ENCODE measurements at regions not wholly inside any gene's neighbourhood (a gene's known extent, or its start where the extent isn't known, plus 50 kb on each side); places are given as distances from the start of the nearest gene placed in this dataset.
"Not testable (repeated sequence)": the region's sequence is repeated elsewhere in the genome, so short reads cannot be mapped to it uniquely, and the experiment has no call there.

DNA sequence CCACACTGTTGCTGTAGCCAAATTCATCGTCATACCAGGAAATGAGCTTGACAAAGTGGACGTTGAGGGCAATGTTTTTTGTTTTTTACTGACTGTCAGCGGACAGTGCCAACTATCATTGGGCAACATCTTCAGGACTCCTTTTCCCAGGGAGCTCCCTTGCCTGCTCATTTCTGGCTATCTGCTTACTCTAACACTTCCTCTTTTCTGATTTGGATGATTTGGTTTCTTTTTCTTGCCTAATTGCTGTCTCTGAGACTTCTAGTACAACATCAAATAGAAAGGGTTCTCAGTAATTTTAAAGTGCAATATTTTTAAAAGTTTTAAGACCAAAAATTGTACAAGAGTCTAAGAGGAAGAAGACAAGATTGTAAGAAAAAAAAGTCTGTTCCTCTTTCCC, 92.0 kb upstream of the KLHL4 start:
- TF ChIP-seq EZH2phosphoT487 (IDR thresholded peaks at IDR 0.05; ENCODE audit: borderline replicate concordance, low read length) (no peak), EZH2 (IDR thresholded peaks at IDR 0.05; ENCODE audit: low read length, unreplicated experiment) (no peak)
- TF ChIP-seq, protein P1, sequence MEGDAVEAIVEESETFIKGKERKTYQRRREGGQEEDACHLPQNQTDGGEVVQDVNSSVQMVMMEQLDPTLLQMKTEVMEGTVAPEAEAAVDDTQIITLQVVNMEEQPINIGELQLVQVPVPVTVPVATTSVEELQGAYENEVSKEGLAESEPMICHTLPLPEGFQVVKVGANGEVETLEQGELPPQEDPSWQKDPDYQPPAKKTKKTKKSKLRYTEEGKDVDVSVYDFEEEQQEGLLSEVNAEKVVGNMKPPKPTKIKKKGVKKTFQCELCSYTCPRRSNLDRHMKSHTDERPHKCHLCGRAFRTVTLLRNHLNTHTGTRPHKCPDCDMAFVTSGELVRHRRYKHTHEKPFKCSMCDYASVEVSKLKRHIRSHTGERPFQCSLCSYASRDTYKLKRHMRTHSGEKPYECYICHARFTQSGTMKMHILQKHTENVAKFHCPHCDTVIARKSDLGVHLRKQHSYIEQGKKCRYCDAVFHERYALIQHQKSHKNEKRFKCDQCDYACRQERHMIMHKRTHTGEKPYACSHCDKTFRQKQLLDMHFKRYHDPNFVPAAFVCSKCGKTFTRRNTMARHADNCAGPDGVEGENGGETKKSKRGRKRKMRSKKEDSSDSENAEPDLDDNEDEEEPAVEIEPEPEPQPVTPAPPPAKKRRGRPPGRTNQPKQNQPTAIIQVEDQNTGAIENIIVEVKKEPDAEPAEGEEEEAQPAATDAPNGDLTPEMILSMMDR (conservative IDR thresholded peaks at IDR 0.05; ENCODE audit: low read depth, low read length) = no peak
- Histone ChIP-seq H3K4me3 (ENCODE audit: low read length) (no peak overlapping the region), H3K27me3 (ENCODE audit: low read length) (no peaks in the 10 kb centered on the region), H3K9me2 (replicated peaks; ENCODE audit: low read length) (no peaks in the 10 kb centered on the region), H3K27ac (ENCODE audit: low read length) (no peak overlapping the region), H3K9ac (ENCODE audit: low read length) (no peak overlapping the region), H4K20me1 (ENCODE audit: low read length) (no peaks in the 10 kb centered on the region), H2AFZ (ENCODE audit: low read length) (no peak overlapping the region), H3K36me3 (ENCODE audit: low read depth, low read length) (no peaks in the 10 kb centered on the region), H3K4me2 (ENCODE audit: low read length) (no peak overlapping the region), H3K9me3 (ENCODE audit: low read length) (no peaks in the 10 kb centered on the region), H3F3A (ENCODE audit: low read length, unreplicated experiment) (no peaks in the 10 kb centered on the region), H3K4me1 (ENCODE audit: insufficient read depth, low read length) (no peaks in the 10 kb centered on the region), H3K79me2 (ENCODE audit: low read length) (no peaks in the 10 kb centered on the region)
- DNase-seq (no peak), ATAC-seq (no peak)
- CTCF ChIA-PET = no interaction called here
- POLR2A ChIA-PET (ENCODE audit: unreplicated experiment) = no interaction called here
- no TSS peak for BruUV-seq (replicated peaks)
- intact Hi-C loops (cut with micrococcal nuclease) = no loop called here

DNA sequence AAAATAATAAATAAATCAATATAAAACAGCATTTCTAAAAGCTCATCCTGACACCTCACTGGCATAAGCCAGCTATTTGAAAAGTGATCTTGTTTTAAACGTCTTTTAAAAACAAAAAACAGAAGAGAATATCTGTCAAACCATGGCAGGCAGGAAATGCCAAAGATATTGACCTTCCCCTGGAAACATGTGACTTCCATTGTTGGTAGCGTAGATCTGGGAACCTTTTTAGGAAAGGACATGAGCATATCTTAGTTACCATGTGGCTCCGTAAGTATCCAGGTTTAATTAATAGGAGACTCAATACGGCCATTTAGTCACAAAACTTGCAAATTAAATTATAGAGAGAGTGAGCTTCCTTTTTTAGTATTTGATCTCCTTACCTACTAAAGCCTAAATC, 83.0 kb upstream of the KLHL4 start:
- POLR2A ChIA-PET (ENCODE audit: unreplicated experiment) = no interaction called here
- H3K4me2 ChIP-seq (ENCODE audit: low read length) = no peak overlapping the region
- intact Hi-C loops (cut with micrococcal nuclease) = no loop called here
- no peaks in the 10 kb centered on the region for H3K36me3 ChIP-seq (ENCODE audit: low read depth, low read length)
- DNase-seq (no peak), ATAC-seq (no peak)
- TF ChIP-seq, protein P1 (conservative IDR thresholded peaks at IDR 0.05; ENCODE audit: low read depth, low read length) = no peak
- TF ChIP-seq EZH2phosphoT487 (IDR thresholded peaks at IDR 0.05; ENCODE audit: borderline replicate concordance, low read length) = no peak
- no peak for TF ChIP-seq EZH2 (IDR thresholded peaks at IDR 0.05; ENCODE audit: low read length, unreplicated experiment)
- no peak overlapping the region for H3K4me3 ChIP-seq (ENCODE audit: low read length)
- BruUV-seq (replicated peaks) = no TSS peak
- H3K9me2 ChIP-seq (replicated peaks; ENCODE audit: low read length) = no peaks in the 10 kb centered on the region
- no peak overlapping the region for H2AFZ ChIP-seq (ENCODE audit: low read length)
- H4K20me1 ChIP-seq (ENCODE audit: low read length) = no peaks in the 10 kb centered on the region
- no peaks in the 10 kb centered on the region for H3K4me1 ChIP-seq (ENCODE audit: insufficient read depth, low read length)
- CTCF ChIA-PET = no interaction called here
- H3F3A ChIP-seq (ENCODE audit: low read length, unreplicated experiment) = no peaks in the 10 kb centered on the region
- H3K9ac ChIP-seq (ENCODE audit: low read length) = no peak overlapping the region
- H3K27ac ChIP-seq (ENCODE audit: low read length) = no peak overlapping the region
- H3K27me3 ChIP-seq (ENCODE audit: low read length) = no peaks in the 10 kb centered on the region
- H3K9me3 ChIP-seq (ENCODE audit: low read length) = no peaks in the 10 kb centered on the region
- no peaks in the 10 kb centered on the region for H3K79me2 ChIP-seq (ENCODE audit: low read length)

DNA sequence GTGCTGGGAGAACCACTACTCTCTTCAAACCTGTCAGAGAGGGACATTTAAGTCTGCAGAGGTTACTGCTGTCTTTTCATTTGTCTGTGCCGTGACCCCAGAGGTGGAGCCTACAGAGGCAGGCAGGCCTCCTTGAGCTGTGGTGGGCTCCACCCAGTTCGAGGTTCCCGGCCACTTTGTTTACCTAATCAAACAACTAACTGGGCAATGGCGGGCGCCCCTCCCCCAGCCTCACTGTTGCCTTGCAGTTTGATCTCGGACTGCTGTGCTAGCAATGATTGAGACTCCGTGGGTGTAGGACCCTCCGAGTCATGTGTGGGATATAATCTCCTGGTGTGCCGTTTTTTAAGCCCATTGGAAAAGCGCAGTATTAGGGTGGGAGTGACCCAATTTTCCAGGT, 69.0 kb upstream of the KLHL4 start:
- intact Hi-C loops (cut with micrococcal nuclease); H3K79me2 ChIP-seq (ENCODE audit: low read length); H3K9ac ChIP-seq (ENCODE audit: low read length); H3K9me2 ChIP-seq (replicated peaks; ENCODE audit: low read length); H3K27ac ChIP-seq (ENCODE audit: low read length); POLR2A ChIA-PET (ENCODE audit: unreplicated experiment); H3K4me2 ChIP-seq (ENCODE audit: low read length); H3K9me3 ChIP-seq (ENCODE audit: low read length); H3F3A ChIP-seq (ENCODE audit: low read length, unreplicated experiment); CTCF ChIA-PET; BruUV-seq (replicated peaks); H3K4me1 ChIP-seq (ENCODE audit: insufficient read depth, low read length); H3K27me3 ChIP-seq (ENCODE audit: low read length); ATAC-seq; H4K20me1 ChIP-seq (ENCODE audit: low read length); DNase-seq; H2AFZ ChIP-seq (ENCODE audit: low read length); H3K4me3 ChIP-seq (ENCODE audit: low read length); H3K36me3 ChIP-seq (ENCODE audit: low read depth, low read length): not testable (repeated sequence)

DNA sequence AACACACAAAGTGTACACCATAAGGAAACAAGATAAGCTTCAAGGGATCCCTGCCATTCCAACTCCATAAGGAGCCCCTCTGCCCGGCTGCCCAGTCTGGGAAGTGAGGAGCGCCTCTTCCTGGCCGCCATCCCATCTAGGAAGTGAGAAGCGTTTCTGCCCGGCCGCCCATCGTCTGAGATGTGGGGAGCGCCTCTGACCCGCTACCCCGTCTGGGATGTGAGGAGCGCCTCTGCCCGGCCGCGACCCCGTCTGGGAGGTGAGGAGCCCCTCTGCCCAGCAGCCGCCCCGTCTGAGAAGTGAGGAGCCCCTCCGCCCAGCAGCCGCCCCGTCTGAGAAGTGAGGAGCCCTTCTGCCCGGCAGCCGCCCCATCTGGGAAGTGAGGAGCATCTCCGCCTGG, 51.8 kb upstream of the KLHL4 start:
- H4K20me1 ChIP-seq (ENCODE audit: low read length); intact Hi-C loops (cut with micrococcal nuclease); H3K27me3 ChIP-seq (ENCODE audit: low read length); BruUV-seq (replicated peaks); DNase-seq; H3K4me1 ChIP-seq (ENCODE audit: insufficient read depth, low read length); H3K9ac ChIP-seq (ENCODE audit: low read length); POLR2A ChIA-PET (ENCODE audit: unreplicated experiment); H3K9me2 ChIP-seq (replicated peaks; ENCODE audit: low read length); ATAC-seq; H3K79me2 ChIP-seq (ENCODE audit: low read length); H3K27ac ChIP-seq (ENCODE audit: low read length); H3F3A ChIP-seq (ENCODE audit: low read length, unreplicated experiment); CTCF ChIA-PET; H2AFZ ChIP-seq (ENCODE audit: low read length); H3K36me3 ChIP-seq (ENCODE audit: low read depth, low read length); H3K9me3 ChIP-seq (ENCODE audit: low read length); H3K4me2 ChIP-seq (ENCODE audit: low read length); H3K4me3 ChIP-seq (ENCODE audit: low read length): not testable (repeated sequence)

All from PC-3 (cell line).